Liver (tissue), 8 donors: ENCODE measurements at regions not wholly inside any gene's neighbourhood (a gene's known extent, or its start where the extent isn't known, plus 50 kb on each side); places are given as distances from the start of the nearest gene placed in this dataset.
A peak's percentile ranks its signal among the peaks of the same experiment; 100 is the strongest.
"Not testable (repeated sequence)": the region's sequence is repeated elsewhere in the genome, so short reads cannot be mapped to it uniquely, and the experiment has no call there.

Experiments used
- DNase-seq: peaks from one replicate; pipeline ENCODE4 v3.0.0-alpha.2; 2017; ENCODE audit warnings: low spot score
- H3K27ac ChIP-seq, 2 donors: one replicate each; pipeline ENCODE4 v1.7.0; 2013; ENCODE audit warnings: inconsistent platforms in 2 of 2, low read length in 2 of 2, control low read depth in 1 of 2, low read depth in 1 of 2, mild to moderate bottlenecking in 1 of 2
- H3K27me3 ChIP-seq, 4 donors: one replicate each; pipeline versions ENCODE4 v1.6.1 to v1.7.0; 2013; ENCODE audit warnings: low read length in 3 of 4, inconsistent platforms in 1 of 4, mild to moderate bottlenecking in 1 of 4, moderate library complexity in 1 of 4; ENCODE audit not compliant: control insufficient read depth in 4 of 4, insufficient read depth in 4 of 4
- H3K36me3 ChIP-seq, 4 donors: one replicate each; pipeline versions ENCODE4 v1.6.1 to v1.7.0; 2013; ENCODE audit warnings: low read length in 3 of 4, mild to moderate bottlenecking in 3 of 4, low read depth in 1 of 4, moderate library complexity in 1 of 4; ENCODE audit not compliant: control insufficient read depth in 4 of 4, insufficient read depth in 3 of 4
- H3K4me1 ChIP-seq, 4 donors: one replicate each; pipeline versions ENCODE4 v1.6.1 to v1.7.0; 2013; ENCODE audit warnings: low read length in 3 of 4, mild to moderate bottlenecking in 3 of 4, moderate library complexity in 1 of 4; ENCODE audit not compliant: control insufficient read depth in 4 of 4, insufficient read depth in 4 of 4
- H3K4me3 ChIP-seq, 3 donors: one replicate each; pipeline versions ENCODE4 v1.6.1 to v1.7.0; 2013; ENCODE audit warnings: low read length in 3 of 3, control low read depth in 1 of 3, low read depth in 1 of 3, mild to moderate bottlenecking in 1 of 3
- H3K9ac ChIP-seq, 2 donors: one replicate each; pipeline ENCODE4 v1.7.0; 2013; ENCODE audit warnings: low read length in 2 of 2, mild to moderate bottlenecking in 2 of 2, moderate library complexity in 2 of 2, control low read depth in 1 of 2, low read depth in 1 of 2
- H3K9me3 ChIP-seq, 4 donors: one replicate each; pipeline versions ENCODE4 v1.6.1 to v1.7.0; 2013; ENCODE audit warnings: low read length in 3 of 4; ENCODE audit not compliant: control insufficient read depth in 4 of 4
- ATF3 ChIP-seq: IDR thresholded peaks from 2 replicates; pipeline ENCODE4 v1.6.1; 2016; ENCODE audit warnings: antibody characterized with exemption
- CTCF ChIP-seq: fragments of 150-350 bp; IDR thresholded peaks from 2 replicates; pipeline ENCODE4 v1.5.1; 2017; ENCODE audit warnings: improper control_type of control experiment, low read depth, low read length; ENCODE audit not compliant: missing input control
- FOXA1 ChIP-seq: IDR thresholded peaks from 2 replicates; pipeline ENCODE4 v1.6.1; 2016; ENCODE audit warnings: antibody characterized with exemption
- FOXA2 ChIP-seq: IDR thresholded peaks from 2 replicates; pipeline ENCODE4 v1.6.1; 2016; ENCODE audit warnings: antibody characterized with exemption
- GABPA ChIP-seq, 2 donors: IDR thresholded peaks in 1 of 2; conservative IDR thresholded peaks in 1 of 2; 2 replicates each; pipeline ENCODE4 v1.6.1; 2016; ENCODE audit warnings: antibody characterized with exemption in 2 of 2, mild to moderate bottlenecking in 1 of 2, moderate library complexity in 1 of 2
- HNF4A ChIP-seq, 2 donors: conservative IDR thresholded peaks; 2 replicates each; pipeline ENCODE4 v1.6.1; 2016; ENCODE audit warnings: antibody characterized with exemption in 2 of 2, mild to moderate bottlenecking in 2 of 2
- HNF4G ChIP-seq: IDR thresholded peaks from 2 replicates; pipeline ENCODE4 v1.6.1; 2016; ENCODE audit warnings: antibody characterized with exemption
- JUND ChIP-seq, 2 donors: IDR thresholded peaks; 2 replicates each; pipeline ENCODE4 v1.6.1; 2016; ENCODE audit warnings: antibody characterized with exemption in 2 of 2
- NR2F2 ChIP-seq: IDR thresholded peaks from 2 replicates; pipeline ENCODE4 v1.6.1; 2016; ENCODE audit warnings: antibody characterized with exemption
- RAD21 ChIP-seq, 2 donors: IDR thresholded peaks; 2 replicates each; pipeline ENCODE4 v1.6.1; 2016; ENCODE audit warnings: antibody characterized with exemption in 2 of 2, mild to moderate bottlenecking in 2 of 2
- REST ChIP-seq: IDR thresholded peaks from 2 replicates; pipeline ENCODE4 v1.6.1; 2016; ENCODE audit warnings: antibody characterized with exemption, mild to moderate bottlenecking
- RXRA ChIP-seq, 2 donors: IDR thresholded peaks; 2 replicates each; pipeline ENCODE4 v1.6.1; 2017 to 2018; ENCODE audit warnings: antibody characterized with exemption in 2 of 2, mild to moderate bottlenecking in 1 of 2
- SP1 ChIP-seq: IDR thresholded peaks from 2 replicates; pipeline ENCODE4 v1.6.1; 2018; ENCODE audit warnings: antibody characterized with exemption, mild to moderate bottlenecking
- TAF1 ChIP-seq: conservative IDR thresholded peaks from 2 replicates; pipeline ENCODE4 v1.6.1; 2016; ENCODE audit warnings: antibody characterized with exemption, mild to moderate bottlenecking
- ZBTB33 ChIP-seq: IDR thresholded peaks from 2 replicates; pipeline ENCODE4 v1.6.1; 2016; ENCODE audit warnings: antibody characterized with exemption
- WGBS: extraction: QIAGEN DNeasy Blood & Tissue Kit; methylation state at CpG from one replicate; pipeline ENCODE4 v1.1.7; 2013; 5-methylcytosine and 5-hydroxymethylcytosine counted together
- TF ChIP-seq, protein P1 (sequence below): IDR thresholded peaks from 2 replicates; pipeline ENCODE4 v1.6.1; 2016; ENCODE audit warnings: antibody characterized with exemption
- donor health status: healthy.
- donor health status: healthy.
- donor health status: healthy.
- donor health status: healthy.
- donor health status: healthy.

GRCh38 chr21:15631342-15631741, 98.4 kb upstream of the USP25 start:
- no peaks in the 10 kb centered on the region for H3K4me1 ChIP-seq
- H3K36me3 ChIP-seq = no peaks in the 10 kb centered on the region
- no peaks in the 10 kb centered on the region for H3K9me3 ChIP-seq
- H3K27ac ChIP-seq = no peak overlapping the region
- no peak overlapping the region for H3K4me3 ChIP-seq
- 72% methylated on average over 2 of the region's 2 CpGs for WGBS
- H3K27me3 ChIP-seq = no peaks in the 10 kb centered on the region
- no peak for DNase-seq
- no peak overlapping the region for H3K9ac ChIP-seq
- TF ChIP-seq GABPA (IDR thresholded peaks at IDR 0.05 in 1 of 2, conservative IDR thresholded peaks at IDR 0.05 in 1 of 2) (no peak), CTCF (no peak), JUND (IDR thresholded peaks at IDR 0.05) (no peak), SP1 (no peak), HNF4G (no peak), FOXA1 (no peak), NR2F2 (no peak)
- TF ChIP-seq, protein P1, sequence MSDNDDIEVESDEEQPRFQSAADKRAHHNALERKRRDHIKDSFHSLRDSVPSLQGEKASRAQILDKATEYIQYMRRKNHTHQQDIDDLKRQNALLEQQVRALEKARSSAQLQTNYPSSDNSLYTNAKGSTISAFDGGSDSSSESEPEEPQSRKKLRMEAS = no peak

DNA sequence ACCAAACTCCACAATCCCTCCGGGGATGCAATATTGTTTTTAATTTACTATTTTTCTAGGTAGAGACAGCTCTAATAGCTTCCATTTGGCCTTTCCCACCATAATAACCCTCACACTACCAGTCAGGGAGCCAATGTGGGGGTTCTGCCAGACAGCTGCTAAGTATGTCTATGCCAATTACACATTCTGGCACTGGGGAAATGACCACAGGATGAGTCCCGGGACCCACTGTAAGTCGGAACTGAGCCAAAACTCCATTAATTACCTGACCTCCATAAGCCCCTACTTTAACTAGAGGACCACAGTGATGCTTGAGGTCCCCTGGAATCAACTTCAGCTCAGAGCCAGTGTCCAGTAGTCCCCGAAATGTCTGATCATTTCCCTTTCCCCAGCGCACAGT, 95.2 kb upstream of the USP25 start:
- WGBS = 92% methylated on average over 5 of the region's 5 CpGs

GRCh38 chr21:15638856-15639549, 90.8 kb upstream of the USP25 start:
- Histone ChIP-seq H3K27me3 (no peaks in the 10 kb centered on the region), H3K9ac (no peak overlapping the region), H3K4me1 (no peaks in the 10 kb centered on the region), H3K36me3 (no peaks in the 10 kb centered on the region), H3K9me3 (no peaks in the 10 kb centered on the region), H3K27ac (no peak overlapping the region), H3K4me3 (no peak overlapping the region)
- 75% methylated on average over 8 of the region's 8 CpGs for WGBS
- no peak for DNase-seq
- TF ChIP-seq HNF4G (no peak), NR2F2 (no peak), ZBTB33 (no peak), TAF1 (no peak), FOXA2 (peak; percentile 48), ATF3 (no peak), HNF4A (conservative IDR thresholded peaks at IDR 0.05) (peak; percentile 26 to 28), CTCF (no peak), GABPA (IDR thresholded peaks at IDR 0.05 in 1 of 2, conservative IDR thresholded peaks at IDR 0.05 in 1 of 2) (no peak), REST (no peak), SP1 (no peak), RAD21 (IDR thresholded peaks at IDR 0.05) (peak; percentile 36 to 56), FOXA1 (no peak), JUND (IDR thresholded peaks at IDR 0.05) (no peak), RXRA (IDR thresholded peaks at IDR 0.05) (peak in 1 of 2 donors; percentile 26)
- TF ChIP-seq, protein P1 = no peak

More for the DNA sequence above, 95.2 kb upstream of the USP25 start:
- not testable (repeated sequence) for H3K9ac ChIP-seq, H3K9me3 ChIP-seq, H3K4me3 ChIP-seq, H3K4me1 ChIP-seq, H3K27ac ChIP-seq, H3K27me3 ChIP-seq, DNase-seq, H3K36me3 ChIP-seq
